Gastrocnemius medialis (tissue), 4 donors: ENCODE measurements at regions not wholly inside any gene's neighbourhood (a gene's known extent, or its start where the extent isn't known, plus 50 kb on each side); places are given as distances from the start of the nearest gene placed in this dataset.
"Not testable (repeated sequence)": the region's sequence is repeated elsewhere in the genome, so short reads cannot be mapped to it uniquely, and the experiment has no call there.

Experiments used
- ATAC-seq, 2 donors: fragments of 150-250 bp; one replicate each; pipeline ENCODE4 v1.9.1; 2016
- DNase-seq, 2 donors: peaks; one replicate each; pipeline ENCODE4 v3.0.0-alpha.2; 2019
- H3K27ac ChIP-seq, 4 donors: fragments of 200-600 bp; sonication (generic); 1 replicate in 1 of 4; 2 replicates in 3 of 4; pipeline ENCODE4 v1.5.1; 2016 to 2018; ENCODE audit warnings: mild to moderate bottlenecking in 2 of 4, moderate library complexity in 1 of 4
- H3K27me3 ChIP-seq, 3 donors: fragments of 200-600 bp; sonication (generic) in 2 of 3; 1 replicate in 1 of 3; 2 replicates in 2 of 3; pipeline versions ENCODE4 v1.5.1 to v1.6.0; 2016 to 2019; ENCODE audit warnings: mild to moderate bottlenecking in 1 of 3, moderate library complexity in 1 of 3
- H3K36me3 ChIP-seq, 2 donors: fragments of 200-600 bp; sonication (generic) in 1 of 2; one replicate each; pipeline ENCODE4 v1.5.1; 2017 to 2018
- H3K4me1 ChIP-seq, 2 donors: fragments of 200-600 bp; sonication (generic) in 1 of 2; one replicate each; pipeline ENCODE4 v1.5.1; 2016 to 2017; ENCODE audit warnings: mild to moderate bottlenecking in 2 of 2
- H3K4me3 ChIP-seq, 4 donors: fragments of 200-600 bp; sonication (generic) in 3 of 4; 1 replicate in 1 of 4; 2 replicates in 3 of 4; pipeline ENCODE4 v1.5.1; 2016 to 2019; ENCODE audit warnings: mild to moderate bottlenecking in 2 of 4
- H3K9me3 ChIP-seq, 3 donors: fragments of 200-600 bp; sonication (generic) in 2 of 3; 1 replicate in 1 of 3; 2 replicates in 2 of 3; pipeline ENCODE4 v1.5.1; 2016 to 2019
- POLR2A ChIP-seq, 2 donors: fragments of 450-650 bp; IDR thresholded peaks; one replicate each; pipeline ENCODE4 v1.6.1; 2017; ENCODE audit warnings: antibody characterized with exemption in 2 of 2, mild to moderate bottlenecking in 2 of 2, moderate library complexity in 2 of 2
- in situ Hi-C, 4 donors: fragments of 200-750 bp; cut with MboI; loops; one replicate each; pipeline versions ENCODE4 v1.15.0 to v1.8.0; 2017; ENCODE audit warnings: low sequenced_read_pairs in 4 of 4
- intact Hi-C: fragments of 100-400 bp; cut with DNase I; formaldehyde crosslinking; loops from one replicate; pipeline ENCODE4 v1.15.1; 2023; ENCODE audit warnings: low total_unique reads
- TF ChIP-seq, protein P1 (sequence below), 5 experiments: fragments of 450-650 bp in 3 of 5; fragments of 200-600 bp in 2 of 5; sonication (generic) in 2 of 5; IDR thresholded peaks in 4 of 5; conservative IDR thresholded peaks in 1 of 5; 1 replicate in 4 of 5; 2 replicates in 1 of 5; pipeline ENCODE4 v1.5.1; 2016 to 2019; ENCODE audit warnings: antibody characterized with exemption in 5 of 5, mild to moderate bottlenecking in 3 of 5, moderate library complexity in 3 of 5

GRCh38 chr1:174080819-174081218, 58.7 kb upstream of the RC3H1 start:
- H3K27ac ChIP-seq, result no peak overlapping the region
- intact Hi-C loops, result no loop called here
- in situ Hi-C loops, result no loop called here
- H3K4me3 ChIP-seq, result no peak overlapping the region
- ATAC-seq, result no peak
- H3K27me3 ChIP-seq, result no peaks in the 10 kb centered on the region
- DNase-seq, result no peak
- TF ChIP-seq, protein P1, sequence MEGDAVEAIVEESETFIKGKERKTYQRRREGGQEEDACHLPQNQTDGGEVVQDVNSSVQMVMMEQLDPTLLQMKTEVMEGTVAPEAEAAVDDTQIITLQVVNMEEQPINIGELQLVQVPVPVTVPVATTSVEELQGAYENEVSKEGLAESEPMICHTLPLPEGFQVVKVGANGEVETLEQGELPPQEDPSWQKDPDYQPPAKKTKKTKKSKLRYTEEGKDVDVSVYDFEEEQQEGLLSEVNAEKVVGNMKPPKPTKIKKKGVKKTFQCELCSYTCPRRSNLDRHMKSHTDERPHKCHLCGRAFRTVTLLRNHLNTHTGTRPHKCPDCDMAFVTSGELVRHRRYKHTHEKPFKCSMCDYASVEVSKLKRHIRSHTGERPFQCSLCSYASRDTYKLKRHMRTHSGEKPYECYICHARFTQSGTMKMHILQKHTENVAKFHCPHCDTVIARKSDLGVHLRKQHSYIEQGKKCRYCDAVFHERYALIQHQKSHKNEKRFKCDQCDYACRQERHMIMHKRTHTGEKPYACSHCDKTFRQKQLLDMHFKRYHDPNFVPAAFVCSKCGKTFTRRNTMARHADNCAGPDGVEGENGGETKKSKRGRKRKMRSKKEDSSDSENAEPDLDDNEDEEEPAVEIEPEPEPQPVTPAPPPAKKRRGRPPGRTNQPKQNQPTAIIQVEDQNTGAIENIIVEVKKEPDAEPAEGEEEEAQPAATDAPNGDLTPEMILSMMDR (IDR thresholded peaks at IDR 0.05 in 4 of 5, conservative IDR thresholded peaks at IDR 0.05 in 1 of 5), result no peak
- no peak for TF ChIP-seq POLR2A (IDR thresholded peaks at IDR 0.05)
- H3K9me3 ChIP-seq, result no peaks in the 10 kb centered on the region
- no peaks in the 10 kb centered on the region for H3K4me1 ChIP-seq
- H3K36me3 ChIP-seq, result no peaks in the 10 kb centered on the region

- in situ Hi-C loops, result no loop called here
These were observed 57.6 kb upstream of the RC3H1 start for GRCh38 chr1:174079796-174080195.

GRCh38 chr1:174078916-174079315, 56.8 kb upstream of the RC3H1 start:
- H3K27me3 ChIP-seq, DNase-seq, H3K36me3 ChIP-seq, intact Hi-C loops, H3K9me3 ChIP-seq, H3K27ac ChIP-seq, ATAC-seq, H3K4me3 ChIP-seq, H3K4me1 ChIP-seq, in situ Hi-C loops: not testable (repeated sequence)

More at GRCh38 chr1:174079796-174080195, 57.6 kb upstream of the RC3H1 start:
- H3K27me3 ChIP-seq, result no peaks in the 10 kb centered on the region
- no peak overlapping the region for H3K4me3 ChIP-seq
- intact Hi-C loops, result no loop called here
- H3K27ac ChIP-seq, result no peak overlapping the region
- TF ChIP-seq POLR2A (IDR thresholded peaks at IDR 0.05), result no peak
- TF ChIP-seq, protein P1 (IDR thresholded peaks at IDR 0.05 in 4 of 5, conservative IDR thresholded peaks at IDR 0.05 in 1 of 5), result no peak
- no peaks in the 10 kb centered on the region for H3K9me3 ChIP-seq
- no peaks in the 10 kb centered on the region for H3K4me1 ChIP-seq
- DNase-seq, result no peak
- ATAC-seq, result no peak
- no peaks in the 10 kb centered on the region for H3K36me3 ChIP-seq

GRCh38 chr1:174077749-174078490, 55.8 kb upstream of the RC3H1 start:
- TF ChIP-seq, protein P1 (IDR thresholded peaks at IDR 0.05 in 4 of 5, conservative IDR thresholded peaks at IDR 0.05 in 1 of 5), result no peak
- TF ChIP-seq POLR2A (IDR thresholded peaks at IDR 0.05), result no peak
- ATAC-seq, result no peak
- no peaks in the 10 kb centered on the region for H3K9me3 ChIP-seq
- H3K27ac ChIP-seq, result no peak overlapping the region
- no peaks in the 10 kb centered on the region for H3K4me1 ChIP-seq
- in situ Hi-C loops (no loop called here), intact Hi-C loops (no loop called here)
- H3K27me3 ChIP-seq, result no peaks in the 10 kb centered on the region
- no peaks in the 10 kb centered on the region for H3K36me3 ChIP-seq
- no peak for DNase-seq
- H3K4me3 ChIP-seq, result no peak overlapping the region

DNA sequence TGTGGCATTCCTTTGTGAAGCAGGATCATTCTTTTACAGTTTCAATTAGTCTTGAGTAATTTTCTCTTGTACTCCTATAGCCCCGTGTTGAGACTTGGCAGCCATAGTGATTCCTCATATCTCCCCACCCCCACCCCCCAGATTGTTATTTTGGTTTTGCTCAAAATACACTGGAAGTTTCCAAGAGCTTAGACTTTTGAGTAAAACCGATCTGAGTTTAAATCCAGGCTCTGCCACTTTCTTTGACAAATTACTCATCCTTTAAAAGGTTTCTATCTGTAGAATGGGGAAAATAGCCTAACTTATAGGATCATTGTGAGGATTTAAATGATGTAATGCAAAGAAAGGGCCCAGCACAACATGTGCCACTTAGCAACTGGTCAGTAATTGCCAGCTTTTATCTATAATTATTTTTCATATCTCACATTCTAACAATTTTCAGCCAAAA, 53.1 kb upstream of the RC3H1 start:
- Histone ChIP-seq H3K9me3 (no peaks in the 10 kb centered on the region), H3K4me3 (no peak overlapping the region), H3K4me1 (no peaks in the 10 kb centered on the region), H3K36me3 (no peaks in the 10 kb centered on the region), H3K27ac (no peak overlapping the region), H3K27me3 (no peaks in the 10 kb centered on the region)
- ATAC-seq, result no peak
- DNase-seq, result no peak
- TF ChIP-seq POLR2A (IDR thresholded peaks at IDR 0.05), result no peak
- TF ChIP-seq, protein P1 (IDR thresholded peaks at IDR 0.05 in 4 of 5, conservative IDR thresholded peaks at IDR 0.05 in 1 of 5), result no peak
- intact Hi-C loops (no loop called here), in situ Hi-C loops (no loop called here)
